ENCODE measurements at regions not wholly inside any gene's neighbourhood (a gene's known extent, or its start where the extent isn't known, plus 50 kb on each side); places are given as distances from the start of the nearest gene placed in this dataset.

GRCh38 chr20:51221791-51222408 lies 199.0 kb upstream of the KCNG1 start:
- DNase-seq (ENCODE audit: insufficient read length, low spot score) (no peak), FAIRE-seq (no peak)

GRCh38 chr20:51221103-51221502 lies 198.2 kb upstream of the KCNG1 start:
- DNase-seq (ENCODE audit: insufficient read length, low spot score) (no peak), FAIRE-seq (no peak)

- DNase-seq (ENCODE audit: insufficient read length, low spot score) = peak; percentile 50
- FAIRE-seq = no peak
Observed at GRCh38 chr20:51220293-51220706, 197.4 kb upstream of the KCNG1 start.

GRCh38 chr20:51219544-51219943 lies 196.6 kb upstream of the KCNG1 start:
- FAIRE-seq (no peak), DNase-seq (ENCODE audit: insufficient read length, low spot score) (no peak)

- DNase-seq (ENCODE audit: insufficient read length, low spot score) (no peak), FAIRE-seq (no peak)
Observed at GRCh38 chr20:51218603-51219002, 195.7 kb upstream of the KCNG1 start.

GRCh38 chr20:51217347-51218045 lies 194.6 kb upstream of the KCNG1 start:
- no peak for FAIRE-seq
- no peak for DNase-seq (ENCODE audit: insufficient read length, low spot score)

GRCh38 chr20:51216850-51217249 lies 193.9 kb upstream of the KCNG1 start:
- DNase-seq (ENCODE audit: insufficient read length, low spot score) = no peak
- FAIRE-seq = no peak

GRCh38 chr20:51212816-51213215 lies 189.9 kb upstream of the KCNG1 start:
- no peak for DNase-seq (ENCODE audit: insufficient read length, low spot score)
- no peak for FAIRE-seq

- DNase-seq (ENCODE audit: insufficient read length, low spot score) = no peak
- FAIRE-seq = no peak
Observed at GRCh38 chr20:51211191-51211590, 188.3 kb upstream of the KCNG1 start.

GRCh38 chr20:51210084-51210483 lies 187.2 kb upstream of the KCNG1 start:
- DNase-seq (ENCODE audit: insufficient read length, low spot score) = no peak
- FAIRE-seq = no peak

GRCh38 chr20:51208162-51208561 lies 185.3 kb upstream of the KCNG1 start:
- DNase-seq (ENCODE audit: insufficient read length, low spot score) (no peak), FAIRE-seq (no peak)

- no peak for DNase-seq (ENCODE audit: insufficient read length, low spot score)
- FAIRE-seq = no peak
Observed at GRCh38 chr20:51206032-51206662, 183.2 kb upstream of the KCNG1 start.

- DNase-seq (ENCODE audit: insufficient read length, low spot score) (no peak), FAIRE-seq (no peak)
Observed at GRCh38 chr20:51204794-51205193, 181.9 kb upstream of the KCNG1 start.

GRCh38 chr20:51204051-51204715 lies 181.3 kb upstream of the KCNG1 start:
- DNase-seq (ENCODE audit: insufficient read length, low spot score) = no peak
- no peak for FAIRE-seq

- FAIRE-seq (no peak), DNase-seq (ENCODE audit: insufficient read length, low spot score) (no peak)
Observed at GRCh38 chr20:51202304-51202703, 179.4 kb upstream of the KCNG1 start.

- FAIRE-seq (no peak), DNase-seq (ENCODE audit: insufficient read length, low spot score) (no peak)
Observed at GRCh38 chr20:51199920-51200319, 177.0 kb upstream of the KCNG1 start.

GRCh38 chr20:51198876-51199523 lies 176.1 kb upstream of the KCNG1 start:
- FAIRE-seq (no peak), DNase-seq (ENCODE audit: insufficient read length, low spot score) (no peak)

GRCh38 chr20:51198238-51198637 lies 175.3 kb upstream of the KCNG1 start:
- FAIRE-seq (no peak), DNase-seq (ENCODE audit: insufficient read length, low spot score) (no peak)

GRCh38 chr20:51196991-51197651 lies 174.2 kb upstream of the KCNG1 start:
- no peak for FAIRE-seq
- DNase-seq (ENCODE audit: insufficient read length, low spot score) = no peak

- FAIRE-seq (no peak), DNase-seq (ENCODE audit: insufficient read length, low spot score) (no peak)
Observed at GRCh38 chr20:51195990-51196389, 173.1 kb upstream of the KCNG1 start.
